IMR-90 (cell line): ENCODE measurements at regions not wholly inside any gene's neighbourhood (a gene's known extent, or its start where the extent isn't known, plus 50 kb on each side); places are given as distances from the start of the nearest gene placed in this dataset.

Source experiments
- ATAC-seq: fragments of 200-7000 bp; cut with Tn5 transposase; 2 replicates; pipeline ENCODE4 v1.9.1; 2020; ENCODE audit warnings: low read depth, mild to moderate bottlenecking, moderate library complexity
- BruUV-seq: library from RNA; stranded (reverse); fragments of 400-500 nt; replicated peaks from 2 replicates; lab custom pipeline; 2021; lab: Mats Ljungman, UMichigan
- CTCF ChIA-PET: fragments of 300-600 bp; formaldehyde crosslinking; extraction: SDS; loops from one replicate; lab custom pipeline; 2021; ENCODE audit warnings: antibody characterized with exemption; lab: Yijun Ruan, JAX
- POLR2A ChIA-PET: fragments of 300-600 bp; sonication (Branson Sonifier 250); formaldehyde crosslinking; loops from one replicate; lab custom pipeline; 2022; ENCODE audit warnings: antibody characterized with exemption; ENCODE audit not compliant: unreplicated experiment; lab: Charles Lee
- DNase-seq: peaks from one replicate; pipeline ENCODE4 v3.0.0; 2013
- H2AFZ ChIP-seq: replicated peaks from 2 replicates; pipeline ENCODE3; 2013; ENCODE audit warnings: low read length, mild to moderate bottlenecking; ENCODE audit not compliant: poor library complexity
- H2AK5ac ChIP-seq: 2 replicates; pipeline ENCODE4 v1.6.1; 2013; ENCODE audit warnings: low read depth, low read length, inconsistent platforms
- H2AK9ac ChIP-seq: replicated peaks from 2 replicates; pipeline ENCODE3; 2013; ENCODE audit warnings: mild to moderate bottlenecking, low read depth, low read length, moderate library complexity; ENCODE audit not compliant: poor library complexity
- H2BK120ac ChIP-seq: 2 replicates; pipeline ENCODE4 v1.6.1; 2013; ENCODE audit warnings: low read depth, low read length, inconsistent platforms
- H2BK15ac ChIP-seq: 3 replicates; pipeline ENCODE4 v1.6.1; 2013; ENCODE audit warnings: low read depth, low read length, inconsistent platforms
- H2BK20ac ChIP-seq: 2 replicates; pipeline ENCODE4 v1.6.1; 2013; ENCODE audit warnings: low read depth, mild to moderate bottlenecking, inconsistent platforms, low read length, moderate library complexity
- H2BK5ac ChIP-seq: 2 replicates; pipeline ENCODE4 v1.6.1; 2013; ENCODE audit warnings: mild to moderate bottlenecking, low read depth, low read length, inconsistent platforms; ENCODE audit not compliant: poor library complexity, severe bottlenecking
- H3K14ac ChIP-seq: replicated peaks from 2 replicates; pipeline ENCODE4 v1.6.1; 2013; ENCODE audit warnings: low read depth, low read length, inconsistent platforms
- H3K18ac ChIP-seq: 2 replicates; pipeline ENCODE4 v1.6.1; 2013; ENCODE audit warnings: low read depth, low read length, control low read depth
- H3K23ac ChIP-seq: 2 replicates; pipeline ENCODE4 v1.6.1; 2013; ENCODE audit warnings: low read depth, low read length, inconsistent platforms
- H3K27ac ChIP-seq: 2 replicates; pipeline ENCODE4 v1.5.1; 2013; ENCODE audit warnings: mild to moderate bottlenecking, control low read depth, low read length; ENCODE audit not compliant: insufficient read depth
- H3K27me3 ChIP-seq: 2 replicates; pipeline ENCODE4 v1.6.1; 2013; ENCODE audit warnings: low read length; ENCODE audit not compliant: control insufficient read depth, insufficient read depth
- H3K36me3 ChIP-seq: 2 replicates; pipeline ENCODE4 v1.6.1; 2013; ENCODE audit warnings: low read length, mixed read lengths; ENCODE audit not compliant: control insufficient read depth, insufficient read depth
- H3K4ac ChIP-seq: 2 replicates; pipeline ENCODE4 v1.6.1; 2013; ENCODE audit warnings: low read depth, low read length, inconsistent platforms
- H3K4me1 ChIP-seq: 2 replicates; pipeline ENCODE4 v1.6.1; 2013; ENCODE audit warnings: low read length, mixed read lengths; ENCODE audit not compliant: control insufficient read depth, insufficient read depth
- H3K4me2 ChIP-seq: 2 replicates; pipeline ENCODE4 v1.6.1; 2013; ENCODE audit warnings: low read depth, mild to moderate bottlenecking, control low read depth, low read length, moderate library complexity
- H3K4me3 ChIP-seq: 2 replicates; pipeline ENCODE4 v1.5.1; 2013; ENCODE audit warnings: low read depth, mild to moderate bottlenecking, control low read depth, low read length, moderate library complexity; ENCODE audit not compliant: insufficient read depth
- H3K56ac ChIP-seq: 2 replicates; pipeline ENCODE4 v1.6.1; 2013; ENCODE audit warnings: low read length, inconsistent platforms; ENCODE audit not compliant: insufficient read depth; ENCODE audit errors: extremely low read depth
- H3K79me1 ChIP-seq, 2 experiments: 2 replicates each; pipeline ENCODE4 v1.6.1; 2013; ENCODE audit warnings: low read length in 2 of 2, inconsistent platforms in 1 of 2, low read depth in 1 of 2
- H3K9ac ChIP-seq: 2 replicates; pipeline ENCODE4 v1.6.1; 2013; ENCODE audit warnings: low read depth, low read length, control low read depth
- H3K9me1 ChIP-seq: 2 replicates; pipeline ENCODE4 v1.6.1; 2013; ENCODE audit warnings: low read length, inconsistent platforms; ENCODE audit not compliant: insufficient read depth
- H3K9me3 ChIP-seq: 2 replicates; pipeline ENCODE4 v1.6.1; 2013; ENCODE audit warnings: low read length; ENCODE audit not compliant: control insufficient read depth, insufficient read depth
- H4K20me1 ChIP-seq: 2 replicates; pipeline ENCODE4 v1.6.1; 2013; ENCODE audit warnings: low read length, inconsistent platforms; ENCODE audit not compliant: insufficient read depth
- H4K5ac ChIP-seq: 2 replicates; pipeline ENCODE4 v1.6.1; 2013; ENCODE audit warnings: mild to moderate bottlenecking, low read depth, low read length, control low read depth
- H4K8ac ChIP-seq, 2 experiments: 2 replicates each; pipeline ENCODE4 v1.6.1; 2013; ENCODE audit warnings: low read depth in 2 of 2, low read length in 2 of 2, control low read depth in 1 of 2, inconsistent platforms in 1 of 2
- H4K91ac ChIP-seq: 2 replicates; pipeline ENCODE4 v1.6.1; 2013; ENCODE audit warnings: low read depth, low read length, inconsistent platforms; ENCODE audit not compliant: insufficient read depth
- BHLHE40 ChIP-seq: fragments of 150-350 bp; IDR thresholded peaks from 2 replicates; pipeline ENCODE4 v1.6.1; 2016; ENCODE audit warnings: mild to moderate bottlenecking, low read depth, low read length
- CEBPB ChIP-seq: IDR thresholded peaks from 2 replicates; pipeline ENCODE4 v1.6.1; 2012; ENCODE audit warnings: low read depth, low read length, improper control_type of control experiment
- CHD1 ChIP-seq: IDR thresholded peaks from 2 replicates; pipeline ENCODE4 v1.6.1; 2012; ENCODE audit warnings: low read depth, low read length, improper control_type of control experiment
- CTCF ChIP-seq: conservative IDR thresholded peaks from 2 replicates; pipeline ENCODE4 v1.5.1; 2012; ENCODE audit warnings: mild to moderate bottlenecking, low read depth, low read length, improper control_type of control experiment
- ELK1 ChIP-seq: fragments of 150-350 bp; IDR thresholded peaks from 2 replicates; pipeline ENCODE4 v1.6.1; 2016; ENCODE audit warnings: low read depth, mild to moderate bottlenecking, low read length, moderate library complexity, borderline replicate concordance
- FOS ChIP-seq: fragments of 150-350 bp; IDR thresholded peaks from 2 replicates; pipeline ENCODE4 v1.6.1; 2016; ENCODE audit warnings: low read depth, low read length
- MAFK ChIP-seq: IDR thresholded peaks from 2 replicates; pipeline ENCODE4 v1.6.1; 2012; ENCODE audit warnings: low read depth, low read length, improper control_type of control experiment
- MAZ ChIP-seq: IDR thresholded peaks from 2 replicates; pipeline ENCODE4 v1.6.1; 2012; ENCODE audit warnings: low read depth, mild to moderate bottlenecking, low read length, improper control_type of control experiment, moderate library complexity, borderline replicate concordance
- MXI1 ChIP-seq: IDR thresholded peaks from 2 replicates; pipeline ENCODE4 v1.6.1; 2012; ENCODE audit warnings: low read depth, mild to moderate bottlenecking, low read length, moderate library complexity, borderline replicate concordance
- NFE2L2 ChIP-seq: fragments of 150-350 bp; IDR thresholded peaks from 2 replicates; pipeline ENCODE4 v1.6.1; 2016; ENCODE audit warnings: low read depth, mild to moderate bottlenecking, low read length
- POLR2A ChIP-seq: IDR thresholded peaks from 2 replicates; pipeline ENCODE4 v1.6.1; 2012; ENCODE audit warnings: mild to moderate bottlenecking, low read depth, low read length
- RCOR1 ChIP-seq: IDR thresholded peaks from 2 replicates; pipeline ENCODE4 v1.6.1; 2012; ENCODE audit warnings: mild to moderate bottlenecking, low read length, improper control_type of control experiment; ENCODE audit not compliant: insufficient replicate concordance
- RFX5 ChIP-seq: IDR thresholded peaks from 2 replicates; pipeline ENCODE4 v1.8.0; 2012; ENCODE audit warnings: low read depth, mild to moderate bottlenecking, low read length, moderate library complexity
- SMC3 ChIP-seq: fragments of 150-350 bp; IDR thresholded peaks from 2 replicates; pipeline ENCODE4 v1.6.1; 2016; ENCODE audit warnings: low read depth, mild to moderate bottlenecking, antibody characterized with exemption, low read length, moderate library complexity
- WGBS, 2 experiments: methylation state at CpG; one replicate each; pipeline versions ENCODE4 v1.1.5 to v1.1.7; 2013; ENCODE audit warnings: missing lambda C conversion rate in 2 of 2; ENCODE audit not compliant: insufficient read length in 1 of 2; ENCODE audit errors: extremely low coverage in 2 of 2; 5-methylcytosine and 5-hydroxymethylcytosine counted together
- dilution Hi-C: fragments of 300-500 bp; cut with HindIII; formaldehyde crosslinking; loops from one replicate; pipeline ENCODE4 v1.14.3; 2018; ENCODE audit warnings: low sequenced_read_pairs; ENCODE audit not compliant: unreplicated experiment
- in situ Hi-C: fragments of 300-500 bp; cut with MboI; formaldehyde crosslinking; loops from 3 replicates; pipeline ENCODE4 v1.14.3; 2019; ENCODE audit warnings: low sequenced_read_pairs, inconsistent platforms, mixed read lengths
- intact Hi-C: fragments of 100-400 bp; cut with micrococcal nuclease; formaldehyde crosslinking; loops from 2 replicates; pipeline ENCODE4 v1.10.0; 2022
- TF ChIP-seq, protein P1 (sequence below): fragments of 150-350 bp; IDR thresholded peaks from 2 replicates; pipeline ENCODE4 v1.6.1; 2017; ENCODE audit warnings: mild to moderate bottlenecking, antibody characterized with exemption, low read length, low read depth

- POLR2A ChIA-PET = no interaction called here
- H4K20me1 ChIP-seq = no peaks in the 10 kb centered on the region
- no peaks in the 10 kb centered on the region for H3K27me3 ChIP-seq
- no peak overlapping the region for H2BK120ac ChIP-seq
- no peak overlapping the region for H2BK5ac ChIP-seq
- H3K18ac ChIP-seq = no peak overlapping the region
- 0 out of 2 replicates have a peak, but pooled peaks cover 1% of the 10 kb centered on the region for H3K4me1 ChIP-seq
- no peak overlapping the region for H4K8ac ChIP-seq
- in situ Hi-C loops = no loop called here
- no peak overlapping the region for H3K4me2 ChIP-seq
- no peaks in the 10 kb centered on the region for H3K36me3 ChIP-seq
- intact Hi-C loops = no loop called here
- TF ChIP-seq SMC3 = no peak
- TF ChIP-seq MAZ = no peak
- TF ChIP-seq NFE2L2 = no peak
- TF ChIP-seq, protein P1, sequence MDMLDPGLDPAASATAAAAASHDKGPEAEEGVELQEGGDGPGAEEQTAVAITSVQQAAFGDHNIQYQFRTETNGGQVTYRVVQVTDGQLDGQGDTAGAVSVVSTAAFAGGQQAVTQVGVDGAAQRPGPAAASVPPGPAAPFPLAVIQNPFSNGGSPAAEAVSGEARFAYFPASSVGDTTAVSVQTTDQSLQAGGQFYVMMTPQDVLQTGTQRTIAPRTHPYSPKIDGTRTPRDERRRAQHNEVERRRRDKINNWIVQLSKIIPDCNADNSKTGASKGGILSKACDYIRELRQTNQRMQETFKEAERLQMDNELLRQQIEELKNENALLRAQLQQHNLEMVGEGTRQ = no peak
- TF ChIP-seq ELK1 = no peak
- no peak for TF ChIP-seq MAFK
- TF ChIP-seq MXI1 = no peak
- no peak for TF ChIP-seq RFX5
- no peak for TF ChIP-seq BHLHE40
- no peak for TF ChIP-seq FOS
- TF ChIP-seq POLR2A = no peak
- no peak for TF ChIP-seq CEBPB
- TF ChIP-seq RCOR1 = no peak
- no peak for TF ChIP-seq CHD1
- no peak for TF ChIP-seq CTCF
- no peak overlapping the region for H3K9ac ChIP-seq
- CTCF ChIA-PET = no interaction called here
- no peak overlapping the region for H2AK9ac ChIP-seq
- H4K91ac ChIP-seq = no peak overlapping the region
- no peak overlapping the region for H2BK15ac ChIP-seq
- peaks cover under 1% of the 10 kb centered on the region; the same call in 1 of the 2 replicates for H3K9me1 ChIP-seq
- dilution Hi-C loops = no loop called here
- 100% methylated on average over 1 of the region's 5 CpGs; no CpG with 5 or more reads in 1 of the 2 experiments for WGBS, 2 experiments
- BruUV-seq = no TSS peak
- H3K23ac ChIP-seq = no peak overlapping the region
- H3K14ac ChIP-seq = no peak overlapping the region; the same call in 1 of the 2 replicates
- no peak for DNase-seq
- no peaks in the 10 kb centered on the region for H3K79me1 ChIP-seq
- no peaks in the 10 kb centered on the region for H3K9me3 ChIP-seq
- no peak overlapping the region for H3K27ac ChIP-seq
- no peak overlapping the region for H2BK20ac ChIP-seq
- no peak overlapping the region for H2AK5ac ChIP-seq
- H2AFZ ChIP-seq = no peak overlapping the region
- H3K4ac ChIP-seq = no peak overlapping the region
- no peak overlapping the region for H4K5ac ChIP-seq
- H3K4me3 ChIP-seq = no peak overlapping the region
- ATAC-seq = no peak
- H3K56ac ChIP-seq = no peak overlapping the region
Measured at GRCh38 chr14:58873228-58873953, 235.6 kb downstream of the DACT1 start.
